HG03457 (cell line): ENCODE measurements at regions not wholly inside any gene's neighbourhood (a gene's known extent, or its start where the extent isn't known, plus 50 kb on each side); places are given as distances from the start of the nearest gene placed in this dataset.
A peak's percentile ranks its signal among the peaks of the same experiment; 100 is the strongest.
"Not testable (repeated sequence)": the region's sequence is repeated elsewhere in the genome, so short reads cannot be mapped to it uniquely, and the experiment has no call there.

ENCODE experiments used
- ATAC-seq: cut with Tn5 transposase; IDR thresholded peaks from one replicate; pipeline ENCODE4 v1.9.1; 2021; ENCODE audit warnings: moderate number of reproducible peaks; ENCODE audit not compliant: unreplicated experiment

DNA sequence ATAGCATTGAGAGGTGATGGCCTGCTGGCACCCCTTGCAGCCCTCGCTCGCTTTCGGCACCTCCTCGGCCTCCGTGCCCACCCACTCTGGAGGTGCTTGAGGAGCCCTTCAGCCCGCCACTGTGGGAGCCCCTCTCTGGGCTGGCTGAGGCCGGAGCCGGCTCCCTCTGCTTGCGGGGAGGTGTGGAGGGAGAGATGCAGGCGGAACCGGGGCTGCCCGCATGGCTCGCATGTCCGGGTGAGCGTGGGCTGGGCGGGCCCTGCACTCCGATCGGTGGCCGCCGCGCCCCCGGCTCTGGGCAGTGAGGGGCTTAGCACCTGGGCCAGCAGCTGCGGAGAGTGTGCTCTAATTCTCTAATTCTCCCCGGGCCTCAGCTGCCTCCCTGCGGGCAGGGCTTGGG, 101.1 kb downstream of the KIF4B start:
- ATAC-seq = no peak

DNA sequence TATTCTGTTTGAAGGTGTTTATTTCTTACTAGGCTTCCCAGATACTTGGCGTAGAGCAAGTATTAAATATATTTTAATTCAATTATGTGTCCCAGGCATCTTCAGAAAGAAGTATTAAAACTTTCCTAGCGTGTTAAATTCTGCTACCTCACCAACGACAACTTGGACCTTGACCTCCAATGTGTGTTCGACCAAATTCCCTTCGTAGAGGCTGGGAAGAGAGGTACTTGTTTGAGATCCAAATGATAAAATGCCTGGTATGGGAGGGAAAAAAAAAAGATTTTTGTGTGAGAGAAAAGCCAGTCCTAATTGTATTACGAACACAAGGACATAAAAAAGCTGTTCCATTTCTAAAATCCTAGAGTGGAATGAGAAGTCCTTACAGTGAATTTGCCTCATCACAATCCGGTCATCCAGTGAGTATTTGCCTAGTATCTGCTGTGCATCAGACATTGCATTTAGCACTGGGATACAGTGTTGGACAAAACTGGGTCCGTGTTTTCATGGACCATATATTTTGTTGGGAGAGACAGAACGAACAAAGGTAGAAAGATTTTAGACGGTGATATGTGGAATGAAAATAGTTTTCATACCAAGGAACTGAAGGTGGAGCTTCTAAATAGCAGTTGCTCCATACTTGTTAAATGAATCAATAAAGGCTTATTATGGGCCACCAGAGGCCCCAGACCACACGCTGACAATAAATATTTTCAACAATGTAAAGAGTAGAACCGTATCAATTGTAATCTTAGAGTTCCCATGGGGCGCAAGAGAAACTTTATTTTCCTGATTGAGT, 103.1 kb downstream of the KIF4B start:
- ATAC-seq = no peak

DNA sequence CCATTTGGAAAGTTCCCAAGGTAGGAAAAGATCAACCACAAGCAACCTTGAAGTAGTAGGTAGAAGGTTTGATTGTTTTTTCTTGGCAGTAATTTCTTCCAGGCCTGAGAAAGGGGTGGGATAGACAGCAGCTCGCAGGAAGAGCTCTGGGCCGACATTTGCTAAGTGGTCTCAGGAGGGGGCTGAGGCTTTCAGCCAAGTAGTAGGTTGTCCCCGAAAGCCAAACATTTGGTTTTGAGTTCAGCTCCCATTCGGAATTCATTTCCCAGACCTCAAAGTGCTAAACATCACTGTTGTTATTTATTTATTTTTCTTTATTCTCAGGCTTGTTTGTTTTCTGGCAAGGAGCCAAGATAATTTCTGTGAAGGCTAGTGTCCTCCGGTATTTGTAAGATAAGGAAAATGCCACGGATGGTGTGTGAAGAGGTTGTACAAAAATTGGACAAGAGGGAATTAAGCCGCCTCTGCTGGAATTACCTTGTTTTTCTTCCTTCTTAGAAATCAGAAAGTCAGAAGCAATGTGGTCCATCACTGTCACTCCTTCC, 112.1 kb downstream of the KIF4B start:
- ATAC-seq = no peak

DNA sequence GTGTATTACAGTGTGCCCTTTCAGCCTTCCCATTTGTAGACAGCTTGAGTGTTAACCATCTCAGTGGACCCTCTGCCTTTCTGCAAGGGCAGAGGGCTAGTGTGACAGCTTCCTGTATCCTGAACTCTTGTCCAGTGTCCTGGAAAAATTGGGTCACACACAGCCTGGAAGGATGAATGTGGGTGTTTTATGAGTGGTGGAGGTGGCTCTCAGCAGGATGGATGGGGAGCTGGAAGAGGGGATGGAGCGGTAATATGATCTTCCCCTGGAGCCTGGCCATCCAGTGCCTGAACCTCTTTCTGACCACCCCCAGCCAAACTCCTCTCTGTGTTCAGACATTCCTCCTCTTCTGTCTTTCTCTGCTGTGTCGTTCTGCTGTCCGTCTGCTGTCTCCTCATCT, 113.0 kb downstream of the KIF4B start:
- ATAC-seq = no peak

DNA sequence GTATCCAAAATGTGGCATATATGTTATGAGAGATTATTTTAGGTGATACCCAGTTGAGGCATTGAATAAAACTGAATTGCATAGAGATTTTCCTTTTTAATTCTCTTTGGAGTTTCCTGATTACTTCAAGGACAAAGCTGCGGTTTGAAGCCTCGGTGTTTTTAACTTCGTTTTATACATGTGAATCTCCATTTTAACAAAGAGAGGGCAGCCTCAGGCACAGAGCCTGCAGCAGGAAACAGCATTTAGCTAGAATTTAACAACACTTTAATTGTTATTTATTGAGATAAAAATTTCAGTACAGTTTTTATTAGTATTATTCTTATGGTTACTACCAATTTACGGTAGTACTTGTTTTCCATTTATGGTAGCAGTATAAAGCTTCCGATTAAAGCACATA, 114.0 kb downstream of the KIF4B start:
- ATAC-seq = no peak

DNA sequence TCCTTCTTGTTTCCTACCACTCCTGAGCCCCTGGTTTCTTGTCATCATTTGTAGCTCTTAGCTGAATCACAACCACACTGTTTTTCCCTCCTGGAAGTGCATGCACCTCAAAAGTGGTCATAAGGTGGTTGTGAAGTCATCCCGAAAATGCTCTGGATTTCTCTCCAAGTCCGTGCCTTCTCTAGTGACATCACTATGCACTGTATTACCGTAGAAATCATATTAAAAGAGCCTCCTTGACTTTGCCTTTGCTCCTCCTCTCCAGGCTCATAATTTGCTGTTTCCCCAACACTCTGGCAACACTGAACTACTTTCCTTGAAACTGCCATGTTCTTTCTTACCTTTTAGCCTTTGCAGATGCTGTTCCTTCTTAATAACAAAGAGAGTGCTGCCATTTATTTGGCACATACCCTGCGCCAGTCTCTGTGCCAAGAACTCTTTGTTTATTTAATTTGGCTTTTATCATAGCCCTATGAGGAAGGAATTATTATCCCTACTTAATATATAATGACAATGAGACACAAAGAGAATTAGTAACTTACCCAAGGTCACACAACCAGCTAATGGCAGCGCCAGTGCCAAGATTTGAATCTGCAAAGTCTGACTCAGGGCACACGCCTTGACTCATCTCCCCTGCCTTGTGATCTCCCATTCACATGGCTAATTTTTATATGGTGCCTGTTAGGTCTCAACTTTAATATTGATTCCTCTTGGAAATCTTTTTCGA, 115.4 kb downstream of the KIF4B start:
- ATAC-seq = no peak

DNA sequence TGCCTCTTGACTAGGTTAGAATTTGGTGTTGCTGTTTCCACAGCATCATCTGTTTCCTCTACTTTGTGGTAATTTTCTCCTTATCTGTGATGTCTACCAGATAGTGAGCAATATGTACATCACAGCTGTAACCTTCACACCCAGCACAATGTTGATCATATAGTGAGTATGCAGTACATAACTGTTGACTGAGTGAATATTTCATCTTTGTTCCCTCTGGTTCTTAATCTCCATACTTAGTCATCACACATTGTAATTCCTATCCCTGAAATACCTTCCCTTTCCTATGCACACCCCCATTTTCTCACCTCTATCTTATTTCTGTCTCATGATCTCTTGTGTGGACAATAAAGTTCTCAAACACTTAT, 115.9 kb downstream of the KIF4B start:
- no peak for ATAC-seq

DNA sequence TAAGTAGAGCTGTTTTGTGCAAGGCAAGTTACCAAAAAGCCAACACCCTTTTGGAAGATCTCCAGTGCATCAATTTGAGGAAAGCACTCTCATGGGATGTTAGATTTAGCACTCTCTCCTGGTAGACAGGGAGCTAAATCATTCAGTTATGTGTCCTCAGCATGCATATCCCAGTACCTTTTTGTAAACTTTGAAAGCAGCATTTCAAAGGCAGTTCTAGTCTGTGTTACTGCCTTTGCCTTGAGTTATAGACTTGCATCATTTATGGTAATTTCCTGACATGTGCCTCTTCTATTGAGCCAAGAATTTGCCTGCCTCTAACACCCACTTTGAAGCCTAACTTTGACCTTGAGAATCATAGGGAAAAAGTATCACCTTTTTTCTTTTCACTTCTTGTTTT, 120.6 kb downstream of the KIF4B start:
- no peak for ATAC-seq

DNA sequence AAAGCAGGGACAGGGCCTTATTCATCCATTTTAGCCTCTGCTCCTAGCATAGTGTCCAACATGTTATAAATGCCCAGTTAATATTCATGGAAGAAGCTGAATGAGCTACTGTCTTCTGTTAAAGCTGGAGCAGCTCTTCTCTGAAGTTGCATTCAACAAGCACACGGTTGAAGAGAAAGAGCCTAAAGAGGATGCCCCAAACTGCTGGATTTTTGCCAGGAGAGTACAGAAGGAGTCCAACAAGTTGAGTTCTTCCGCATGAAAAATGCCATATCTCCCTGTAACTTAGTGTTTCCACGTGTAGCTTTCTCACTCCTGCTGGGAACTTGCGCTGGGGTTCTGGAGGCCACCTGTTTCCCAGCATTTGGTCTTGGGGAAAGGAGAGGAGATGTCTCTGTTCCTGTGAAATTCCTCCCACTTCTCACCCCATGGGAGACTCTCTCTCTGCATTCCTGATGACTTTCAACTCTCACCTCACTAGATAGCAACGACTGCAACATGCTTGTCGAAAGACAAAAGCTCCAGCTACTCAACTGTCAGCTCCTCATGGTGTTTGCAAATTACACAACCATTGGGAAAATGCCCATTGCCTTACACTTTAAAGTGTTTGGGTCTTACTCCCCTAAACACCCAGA, 122.8 kb downstream of the KIF4B start:
- no peak for ATAC-seq

DNA sequence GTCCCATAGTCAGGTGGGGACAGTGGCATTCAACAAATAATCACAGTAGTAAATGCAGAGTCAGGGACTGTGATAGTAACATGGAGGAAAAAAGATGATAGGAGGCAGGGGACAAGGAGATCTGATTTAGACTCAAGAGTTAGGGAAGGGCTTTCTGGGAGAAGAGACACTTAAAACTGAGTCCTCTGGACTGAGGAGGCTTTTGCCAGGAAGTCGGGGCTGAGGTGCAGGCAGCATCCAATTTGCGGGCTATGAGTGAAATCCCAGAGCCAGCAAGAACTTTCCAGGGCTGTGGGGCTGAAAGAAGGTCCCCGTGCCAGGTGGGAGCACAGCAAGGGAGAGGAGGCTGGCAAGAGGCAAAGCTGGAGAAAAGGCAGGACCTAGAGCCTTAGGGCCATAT, 124.1 kb downstream of the KIF4B start:
- no peak for ATAC-seq

DNA sequence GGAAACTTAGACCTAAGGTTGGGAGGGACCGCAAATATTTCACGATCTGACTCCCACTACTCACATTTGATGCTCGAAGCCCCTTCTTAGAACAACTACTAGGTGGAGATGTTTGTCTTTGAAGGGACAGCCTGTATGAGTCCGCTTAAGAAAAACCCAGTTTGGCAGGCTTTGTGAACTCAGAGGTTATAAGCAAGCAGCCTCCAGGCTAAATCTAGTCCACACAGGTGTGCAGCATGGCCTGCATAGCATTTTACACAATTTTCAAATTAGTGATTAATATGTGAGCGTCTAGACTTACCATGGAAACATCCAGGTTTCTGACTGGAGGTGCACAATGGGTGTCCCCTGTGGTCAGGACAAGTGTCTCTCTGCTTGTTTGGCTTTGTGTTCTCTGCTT, 127.1 kb downstream of the KIF4B start:
- ATAC-seq = no peak

DNA sequence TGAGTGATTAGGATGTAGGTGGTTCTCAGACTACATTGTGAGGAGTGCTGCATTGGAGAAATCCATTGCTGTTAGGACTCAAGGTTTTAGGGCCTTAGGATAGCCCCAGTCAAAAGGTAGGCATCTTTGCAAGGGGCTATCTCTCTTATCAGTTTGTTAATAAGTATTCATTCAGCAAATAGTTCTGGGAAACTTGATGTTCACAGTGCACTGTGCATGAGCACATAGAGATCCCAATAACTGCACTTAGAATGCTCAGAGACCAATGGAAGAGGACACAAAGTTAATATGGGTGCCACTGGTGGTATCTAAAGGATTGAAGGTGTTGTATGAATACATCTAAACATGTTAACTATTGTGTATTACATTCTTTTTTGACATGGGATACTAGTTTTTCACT, 131.4 kb downstream of the KIF4B start:
- no peak for ATAC-seq

DNA sequence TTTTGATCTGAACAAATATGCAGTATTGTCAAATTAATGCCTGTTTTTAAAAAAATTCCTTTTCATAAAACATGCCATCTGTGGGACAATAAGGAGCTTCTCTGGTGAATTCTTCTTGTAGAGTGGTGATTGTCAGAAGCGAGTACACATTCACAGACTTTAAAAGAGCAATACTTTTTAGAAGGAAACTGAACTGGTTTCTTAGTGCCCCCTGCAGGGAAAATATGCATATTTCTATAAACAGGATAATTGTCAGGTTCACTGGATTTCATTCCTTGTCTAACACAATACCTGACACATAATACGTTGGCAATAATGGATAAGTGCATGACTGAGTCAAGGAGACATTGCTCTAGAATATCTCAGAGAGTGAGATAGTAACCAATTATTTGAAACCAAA, 133.7 kb downstream of the KIF4B start:
- no peak for ATAC-seq

DNA sequence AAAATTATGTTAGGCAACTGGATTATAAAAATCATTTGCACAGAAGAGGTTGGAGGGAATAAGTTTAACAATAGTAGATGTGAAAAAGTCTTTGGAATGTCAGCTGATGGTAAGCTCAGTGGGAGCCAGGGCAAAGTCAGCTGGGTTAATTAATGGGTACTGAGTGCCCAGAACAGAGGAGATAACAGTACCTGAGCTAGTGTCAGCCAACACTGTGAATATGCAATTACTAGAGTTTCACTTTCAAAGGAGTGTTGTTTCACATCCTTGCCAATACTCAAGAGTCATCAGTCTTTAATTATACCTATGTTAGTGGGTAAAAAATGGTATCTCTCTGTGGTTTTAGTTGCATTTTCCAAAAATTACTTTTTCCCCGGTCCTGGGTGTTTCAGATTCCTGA, 135.1 kb downstream of the KIF4B start:
- ATAC-seq = peak; percentile 63

DNA sequence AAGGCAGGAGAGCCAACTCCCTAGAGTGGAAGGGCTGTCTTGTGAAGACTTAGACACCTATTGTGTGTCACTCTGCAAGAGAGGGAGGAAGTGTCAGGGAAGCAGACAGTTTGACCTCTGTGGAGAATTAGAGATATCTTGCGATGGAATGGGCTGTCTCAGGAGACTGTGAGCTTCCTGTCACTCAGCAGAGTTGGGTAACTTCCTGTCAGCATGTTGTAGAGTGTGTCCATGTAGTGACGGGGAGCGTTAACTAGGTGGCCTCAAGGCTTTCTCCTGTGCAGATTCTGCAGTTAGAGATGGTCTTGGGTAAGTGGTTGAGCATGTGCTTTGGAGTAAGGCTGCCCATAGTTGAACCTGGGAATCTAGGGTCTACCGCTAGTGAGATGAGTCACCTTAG, 136.5 kb downstream of the KIF4B start:
- ATAC-seq = no peak

DNA sequence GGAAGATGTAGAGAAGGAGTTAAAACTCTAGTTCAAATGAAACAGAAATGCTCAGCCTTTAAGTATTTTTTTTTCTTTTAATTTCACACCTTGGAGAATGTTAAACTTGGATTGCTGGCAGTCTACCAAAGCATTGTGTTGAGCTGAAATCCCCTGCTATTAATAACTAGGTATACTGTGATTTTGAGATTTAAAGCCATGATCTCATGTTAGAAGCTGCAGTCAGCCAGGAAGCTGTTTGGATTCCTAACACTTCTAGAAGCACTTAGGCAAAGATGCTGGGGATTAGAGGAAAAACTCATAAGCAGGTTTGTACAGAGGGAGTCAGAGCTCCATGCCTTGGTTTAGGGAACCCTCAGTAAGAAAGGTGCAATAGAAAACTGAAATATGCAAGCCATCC, 141.4 kb downstream of the KIF4B start:
- no peak for ATAC-seq

DNA sequence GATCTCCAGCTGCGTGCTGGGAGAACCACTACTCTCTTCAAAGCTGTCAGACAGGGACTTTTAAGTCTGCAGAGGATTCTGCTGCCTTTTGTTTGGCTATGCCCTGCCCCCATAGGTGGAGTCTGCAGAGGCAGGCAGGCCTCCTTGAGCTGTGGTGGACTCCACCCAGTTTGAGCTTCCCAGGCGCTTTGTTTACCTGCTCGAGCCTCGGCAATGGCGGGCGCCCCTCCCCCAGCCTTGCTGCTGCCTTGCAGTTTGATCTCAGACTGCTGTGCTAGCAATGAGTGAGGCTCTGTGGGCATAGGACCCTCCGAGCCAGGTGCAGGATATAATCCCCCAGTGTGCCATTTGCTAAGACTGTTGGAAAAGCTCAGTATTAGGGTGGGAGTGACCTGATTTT, 149.5 kb downstream of the KIF4B start:
- ATAC-seq = not testable (repeated sequence)

DNA sequence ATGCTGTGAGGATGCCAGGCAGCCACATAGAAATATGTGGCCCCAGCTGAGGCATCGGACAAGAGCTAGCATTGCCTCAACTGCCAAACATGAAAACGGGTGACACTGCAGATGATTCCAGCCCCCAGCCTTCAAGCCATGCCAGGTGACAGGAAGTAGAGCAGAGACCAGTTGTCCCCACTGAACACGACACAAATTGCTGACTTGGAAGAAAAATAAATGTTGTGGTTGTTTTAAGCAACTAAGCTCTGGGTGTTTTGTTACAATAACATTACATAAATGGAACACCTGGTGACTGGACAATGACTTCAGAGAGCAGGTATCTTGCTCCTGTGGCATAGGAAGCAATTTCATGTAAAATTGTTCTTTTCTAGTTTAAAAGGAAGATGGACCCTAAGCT, 154.2 kb downstream of the KIF4B start:
- no peak for ATAC-seq

DNA sequence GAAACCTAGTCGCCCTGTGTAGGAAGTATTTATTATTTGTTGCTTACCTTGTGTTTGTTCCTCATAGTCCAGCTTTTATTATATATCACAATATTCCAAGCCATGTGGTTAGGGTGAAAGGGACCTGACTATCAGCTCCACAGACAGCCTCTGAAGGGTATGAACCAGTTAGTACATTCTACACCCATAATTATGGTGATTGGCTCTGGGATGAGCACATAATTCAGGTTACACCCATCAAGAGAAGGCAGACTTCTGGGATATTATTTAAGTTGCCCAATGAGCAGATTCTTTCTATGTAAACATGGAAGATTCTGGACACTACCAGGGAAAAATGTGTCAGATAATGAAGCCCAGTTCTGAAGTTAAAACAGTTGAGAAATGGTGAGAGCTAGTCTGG, 168.0 kb downstream of the KIF4B start:
- no peak for ATAC-seq

DNA sequence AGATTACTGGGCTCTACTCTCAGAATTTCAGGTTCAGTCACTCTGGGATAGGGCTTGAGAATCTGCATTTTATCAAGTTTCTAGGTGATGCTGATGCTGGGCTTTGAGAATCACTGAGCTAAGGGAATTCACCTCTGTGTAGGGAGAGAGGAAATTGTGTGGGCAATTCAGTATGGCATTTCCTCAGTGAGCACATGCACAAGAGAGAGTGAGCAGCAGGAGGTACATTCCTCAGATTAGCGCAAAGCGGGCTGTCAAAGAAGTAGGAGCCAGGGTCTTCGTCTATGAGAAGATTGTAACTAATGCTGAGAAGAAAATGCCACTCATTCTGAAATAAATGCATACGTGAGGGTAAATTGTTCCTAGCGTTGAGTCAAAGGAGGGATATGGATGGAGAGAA, 175.9 kb downstream of the KIF4B start:
- no peak for ATAC-seq

DNA sequence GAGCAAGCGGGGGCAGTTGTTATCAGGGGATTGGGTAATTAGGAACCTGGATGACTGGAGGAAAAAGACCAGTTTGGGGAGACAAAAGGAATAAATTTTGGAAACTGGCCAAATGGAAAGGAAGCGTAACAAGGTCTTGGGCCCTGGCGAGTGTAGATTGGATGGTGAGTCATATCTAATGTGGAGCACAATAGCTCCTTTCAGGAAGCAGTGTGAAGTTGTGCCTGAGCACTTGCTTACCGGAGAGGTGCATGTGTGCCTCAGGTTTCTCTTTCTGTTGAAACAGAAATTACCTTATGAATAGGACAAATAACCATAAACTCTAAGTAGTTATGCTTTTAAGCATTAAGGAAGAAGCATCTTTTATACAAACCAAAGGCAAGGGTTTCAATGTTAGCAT, 176.4 kb downstream of the KIF4B start:
- ATAC-seq = no peak

DNA sequence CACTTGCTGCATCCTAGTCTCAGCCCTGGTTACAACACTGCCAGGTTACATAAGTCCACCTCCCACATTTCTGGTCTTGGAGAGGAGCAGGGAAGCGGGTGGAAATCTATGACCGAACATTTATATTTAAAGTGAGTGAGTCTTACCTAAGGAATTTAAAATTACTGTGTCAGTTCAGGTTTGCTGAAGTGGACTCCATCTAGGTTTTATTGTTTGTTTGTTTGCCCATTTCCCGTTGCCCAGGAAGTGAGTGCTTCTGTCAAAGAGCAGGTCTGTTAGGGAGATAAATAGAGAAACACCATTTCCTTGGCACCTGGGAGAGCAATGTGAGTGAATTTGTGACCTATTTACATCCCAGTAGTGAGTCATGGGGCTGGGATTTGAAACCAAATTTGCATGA, 179.5 kb downstream of the KIF4B start:
- ATAC-seq = no peak
